Common myeloid progenitor, CD34-positive (primary cell): ENCODE measurements at regions not wholly inside any gene's neighbourhood (a gene's known extent, or its start where the extent isn't known, plus 50 kb on each side); places are given as distances from the start of the nearest gene placed in this dataset.
"Not testable (repeated sequence)": the region's sequence is repeated elsewhere in the genome, so short reads cannot be mapped to it uniquely, and the experiment has no call there.

ENCODE experiments used
- CTCF ChIA-PET: fragments of 350-600 bp; sonication (Branson Sonifier 250); formaldehyde crosslinking; loops from one replicate; lab custom pipeline; 2021; ENCODE audit warnings: antibody characterized with exemption; lab: Charles Lee
- POLR2A ChIA-PET: fragments of 350-600 bp; sonication (Branson Sonifier 250); formaldehyde crosslinking; loops from one replicate; lab custom pipeline; 2021; ENCODE audit warnings: antibody characterized with exemption; lab: Charles Lee
- DNase-seq, 3 donors: peaks; one replicate each; pipeline versions ENCODE4 v3.0.0 to v3.0.0-alpha.2; 2013
- H3K27ac ChIP-seq, 2 experiments: 1 replicate in 1 of 2; 2 replicates in 1 of 2; pipeline ENCODE4 v1.7.0; 2013; ENCODE audit warnings: inconsistent platforms in 2 of 2, low read length in 2 of 2, mild to moderate bottlenecking in 2 of 2, low read depth in 1 of 2, moderate library complexity in 1 of 2; ENCODE audit not compliant: severe bottlenecking in 2 of 2, insufficient read depth in 1 of 2, poor library complexity in 1 of 2
- H3K27me3 ChIP-seq, 5 experiments: replicated peaks in 2 of 5; 1 replicate in 3 of 5; 2 replicates in 2 of 5; pipeline versions ENCODE4 v1.6.1 to v1.7.0; 2013; ENCODE audit warnings: low read length in 4 of 5, mild to moderate bottlenecking in 2 of 5, moderate library complexity in 2 of 5, inconsistent platforms in 1 of 5; ENCODE audit not compliant: insufficient read depth in 5 of 5, control insufficient read depth in 4 of 5
- H3K36me3 ChIP-seq, 4 experiments: 1 replicate in 2 of 4; 2 replicates in 2 of 4; pipeline versions ENCODE4 v1.6.1 to v1.7.0; 2013; ENCODE audit warnings: low read length in 3 of 4, control low read depth in 1 of 4, mild to moderate bottlenecking in 1 of 4; ENCODE audit not compliant: control insufficient read depth in 4 of 4, insufficient read depth in 4 of 4
- H3K4me1 ChIP-seq, 4 experiments: 1 replicate in 3 of 4; 2 replicates in 1 of 4; pipeline versions ENCODE4 v1.6.1 to v1.7.1; 2013; ENCODE audit warnings: low read length in 3 of 4, mild to moderate bottlenecking in 3 of 4, control low read depth in 1 of 4, inconsistent platforms in 1 of 4, moderate library complexity in 1 of 4; ENCODE audit not compliant: control insufficient read depth in 4 of 4, insufficient read depth in 4 of 4; ENCODE audit errors: control extremely low read depth in 1 of 4
- H3K4me3 ChIP-seq, 7 experiments: 1 replicate in 4 of 7; 2 replicates in 3 of 7; pipeline versions ENCODE4 v1.5.1 to v1.7.0; 2013; ENCODE audit warnings: mild to moderate bottlenecking in 7 of 7, low read length in 6 of 7, moderate library complexity in 6 of 7, inconsistent platforms in 2 of 7, low read depth in 2 of 7, control low read depth in 1 of 7; ENCODE audit not compliant: insufficient read depth in 4 of 7, control insufficient read depth in 1 of 7; ENCODE audit errors: extremely low read depth in 1 of 7
- H3K9me3 ChIP-seq, 5 experiments: 1 replicate in 4 of 5; 2 replicates in 1 of 5; pipeline versions ENCODE4 v1.6.1 to v1.7.1; 2013; ENCODE audit warnings: low read length in 4 of 5, mild to moderate bottlenecking in 2 of 5, inconsistent platforms in 1 of 5, low read depth in 1 of 5, moderate library complexity in 1 of 5; ENCODE audit not compliant: control insufficient read depth in 4 of 5, insufficient read depth in 2 of 5; ENCODE audit errors: control extremely low read depth in 1 of 5
- WGBS: methylation state at CpG from one replicate; pipeline ENCODE4 v1.1.5; 2013; ENCODE audit not compliant: insufficient coverage; 5-methylcytosine and 5-hydroxymethylcytosine counted together

GRCh38 chr17:27180322-27180721 is 113.6 kb upstream of the WSB1 start:
- no peak overlapping the region for H3K4me3 ChIP-seq

GRCh38 chr17:27181379-27181925 is 112.5 kb upstream of the WSB1 start:
- H3K36me3 ChIP-seq, H3K27me3 ChIP-seq, CTCF ChIA-PET, H3K27ac ChIP-seq, POLR2A ChIA-PET, H3K4me1 ChIP-seq, DNase-seq, H3K4me3 ChIP-seq: not testable (repeated sequence)
- H3K9me3 ChIP-seq: peaks cover 1 to 19% (median 6%) of the 10 kb centered on the region in 5 experiments
- WGBS: no CpG with 5 or more reads among the region's 2 CpGs

More at GRCh38 chr17:27180322-27180721, 113.6 kb upstream of the WSB1 start:
- POLR2A ChIA-PET: no interaction called here
- no peak overlapping the region for H3K27ac ChIP-seq
- 90% methylated on average over 4 of the region's 5 CpGs for WGBS
- DNase-seq: peak in 1 of 3 donors; percentile 24
- CTCF ChIA-PET: interaction anchor here (1.5 kb wide), 1 partner anchor 17 kb away, joined by 3 read pairs; no protein-coding TSS in a partner anchor
- peaks cover 0 to 3% (median 0%) of the 10 kb centered on the region in 4 experiments for H3K36me3 ChIP-seq
- no peaks in the 10 kb centered on the region for H3K27me3 ChIP-seq
- H3K9me3 ChIP-seq: peaks cover 1 to 19% (median 6%) of the 10 kb centered on the region in 5 experiments
- no peaks in the 10 kb centered on the region for H3K4me1 ChIP-seq

- no peaks in the 10 kb centered on the region for H3K4me1 ChIP-seq
- H3K36me3 ChIP-seq: peaks cover 0 to 3% (median 0%) of the 10 kb centered on the region in 4 experiments
- no peak overlapping the region for H3K27ac ChIP-seq
- DNase-seq: no peak
- ChIA-PET POLR2A (no interaction called here), CTCF (no interaction called here)
- no peaks in the 10 kb centered on the region for H3K27me3 ChIP-seq
- WGBS: 100% methylated on average over 2 of the region's 3 CpGs
- H3K9me3 ChIP-seq: peaks cover 1 to 19% (median 6%) of the 10 kb centered on the region in 5 experiments
- H3K4me3 ChIP-seq: no peak overlapping the region
Measured at GRCh38 chr17:27181935-27182334, 112.0 kb upstream of the WSB1 start.

DNA sequence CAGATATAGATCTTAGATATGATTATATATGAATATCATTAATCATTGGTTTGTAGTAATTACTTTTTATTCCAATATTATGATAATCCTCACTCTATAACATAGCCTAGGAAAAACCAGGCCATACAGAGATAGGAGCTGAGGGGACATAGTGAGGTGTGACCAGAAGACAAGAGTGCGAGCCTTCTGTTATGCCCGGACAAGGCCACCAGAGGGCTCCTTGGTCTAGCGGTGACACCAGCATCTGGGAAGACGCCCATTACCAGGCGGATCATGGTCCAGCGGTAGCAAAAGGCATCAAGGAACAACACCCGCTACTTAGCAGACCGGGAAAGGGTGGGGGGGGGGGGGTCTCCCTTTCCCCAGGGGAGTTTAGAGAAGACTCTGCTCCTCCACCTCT is 96.4 kb upstream of the WSB1 start:
- H3K27me3 ChIP-seq, DNase-seq, H3K4me3 ChIP-seq, H3K27ac ChIP-seq, H3K36me3 ChIP-seq, H3K4me1 ChIP-seq, H3K9me3 ChIP-seq, POLR2A ChIA-PET, CTCF ChIA-PET: not testable (repeated sequence)
- no CpG with 5 or more reads among the region's 8 CpGs for WGBS

DNA sequence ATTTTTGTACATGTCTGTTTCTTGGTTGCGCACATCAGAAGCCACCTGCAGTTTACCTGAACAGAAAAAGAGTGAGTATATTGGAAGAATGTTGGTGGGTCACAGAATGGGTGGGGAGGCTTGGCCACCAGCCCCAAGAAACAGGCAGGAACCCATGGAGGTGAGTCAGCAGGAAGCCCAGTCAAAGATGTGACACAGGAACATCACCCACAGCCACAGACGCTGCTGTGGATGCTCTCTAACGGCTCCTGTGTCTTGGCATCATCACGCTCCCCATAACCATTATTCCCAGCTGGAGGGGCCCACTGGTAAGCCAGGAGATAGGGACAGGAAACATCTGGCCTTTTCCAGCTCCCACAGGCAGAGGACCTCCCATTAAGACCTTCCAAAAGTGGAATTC is 94.0 kb upstream of the WSB1 start:
- CTCF ChIA-PET: interaction anchor here (0.5 to 1.2 kb wide), 3 partner anchors 30 to 400 kb away, joined by 3 to 4 read pairs (median 3); no protein-coding TSS in a partner anchor
- no peaks in the 10 kb centered on the region for H3K36me3 ChIP-seq
- POLR2A ChIA-PET: no interaction called here
- peak; percentile 12 to 72 (median 46) for DNase-seq
- H3K27ac ChIP-seq: no peak overlapping the region
- H3K27me3 ChIP-seq: no peaks in the 10 kb centered on the region
- peaks cover 0 to 1% (median 0%) of the 10 kb centered on the region in 5 experiments for H3K9me3 ChIP-seq
- peaks cover 0 to 6% (median 1%) of the 10 kb centered on the region in 4 experiments for H3K4me1 ChIP-seq
- H3K4me3 ChIP-seq: no peak overlapping the region
- WGBS: 4% methylated on average over 3 of the region's 4 CpGs

DNA sequence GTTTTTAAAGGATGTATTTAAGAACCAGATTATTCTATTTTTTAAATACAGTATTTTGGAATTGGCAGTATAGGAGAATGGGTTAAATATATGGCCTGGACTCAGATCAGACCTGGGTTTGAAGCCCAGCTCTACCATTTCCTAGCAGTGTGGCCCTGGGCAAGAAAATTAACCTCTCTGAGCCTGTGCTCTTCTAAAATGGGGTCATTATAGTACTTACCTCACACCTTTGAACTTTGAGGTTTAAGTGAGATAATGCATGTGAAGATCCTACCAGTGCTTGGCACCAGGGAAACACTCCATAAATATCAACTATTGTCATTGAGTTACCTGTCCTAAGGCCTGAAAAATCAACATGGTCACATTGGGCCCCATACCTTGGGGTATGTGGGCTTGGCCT is 93.4 kb upstream of the WSB1 start:
- CTCF ChIA-PET: interaction anchor here (1.0 to 1.2 kb wide), 2 partner anchors 129 to 399 kb away, joined by 3 to 4 read pairs; no protein-coding TSS in a partner anchor
- no peak for DNase-seq

GRCh38 chr17:27203241-27203640 is 90.7 kb upstream of the WSB1 start:
- no peaks in the 10 kb centered on the region for H3K36me3 ChIP-seq
- CTCF ChIA-PET: no interaction called here
- H3K27ac ChIP-seq: no peak overlapping the region
- no peak overlapping the region for H3K4me3 ChIP-seq
- DNase-seq: no peak
- no peaks in the 10 kb centered on the region for H3K9me3 ChIP-seq
- no peaks in the 10 kb centered on the region for H3K27me3 ChIP-seq
- peaks cover 0 to 6% (median 1%) of the 10 kb centered on the region in 4 experiments for H3K4me1 ChIP-seq
- WGBS: 60% methylated on average over 1 of the region's 3 CpGs
- POLR2A ChIA-PET: no interaction called here

More for the DNA sequence above, 93.4 kb upstream of the WSB1 start:
- H3K9me3 ChIP-seq: peaks cover 0 to 1% (median 0%) of the 10 kb centered on the region in 5 experiments
- H3K4me1 ChIP-seq: peaks cover 0 to 6% (median 1%) of the 10 kb centered on the region in 4 experiments
- no peak overlapping the region for H3K4me3 ChIP-seq
- no peaks in the 10 kb centered on the region for H3K27me3 ChIP-seq
- POLR2A ChIA-PET: no interaction called here
- no peak overlapping the region for H3K27ac ChIP-seq
- H3K36me3 ChIP-seq: no peaks in the 10 kb centered on the region
